SH-SY5Y (cell line): ENCODE measurements at regions not wholly inside any gene's neighbourhood (a gene's known extent, or its start where the extent isn't known, plus 50 kb on each side); places are given as distances from the start of the nearest gene placed in this dataset.

ENCODE experiments used
- GATA2 ChIP-seq: IDR thresholded peaks from 2 replicates; pipeline ENCODE4 v1.6.1; 2011; ENCODE audit warnings: mild to moderate bottlenecking, low read depth, low read length
- GATA3 ChIP-seq: IDR thresholded peaks from 2 replicates; pipeline ENCODE4 v1.6.1; 2011; ENCODE audit warnings: low read depth, mild to moderate bottlenecking, low read length, moderate library complexity

DNA sequence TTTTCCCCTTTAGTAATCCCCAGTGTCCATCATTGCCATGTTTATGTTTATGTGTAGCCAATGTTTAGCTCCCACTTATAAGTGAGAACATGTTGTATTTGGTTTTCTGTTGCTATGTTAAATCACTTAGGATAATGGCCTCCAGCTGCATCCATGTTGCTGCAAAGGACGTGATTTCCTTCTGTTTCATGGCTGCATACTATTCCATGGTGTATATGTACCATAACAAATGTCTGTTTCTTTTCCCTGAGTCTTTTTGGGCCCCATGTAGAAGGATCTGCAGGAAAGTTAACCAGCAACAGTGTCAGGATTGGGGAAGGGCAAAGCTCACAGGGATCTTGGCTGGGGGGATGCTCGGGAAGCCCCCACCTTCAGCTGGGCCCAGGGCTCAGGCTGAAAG lies 64.3 kb upstream of the SULF2 start:
- TF ChIP-seq GATA2 (no peak), GATA3 (no peak)

DNA sequence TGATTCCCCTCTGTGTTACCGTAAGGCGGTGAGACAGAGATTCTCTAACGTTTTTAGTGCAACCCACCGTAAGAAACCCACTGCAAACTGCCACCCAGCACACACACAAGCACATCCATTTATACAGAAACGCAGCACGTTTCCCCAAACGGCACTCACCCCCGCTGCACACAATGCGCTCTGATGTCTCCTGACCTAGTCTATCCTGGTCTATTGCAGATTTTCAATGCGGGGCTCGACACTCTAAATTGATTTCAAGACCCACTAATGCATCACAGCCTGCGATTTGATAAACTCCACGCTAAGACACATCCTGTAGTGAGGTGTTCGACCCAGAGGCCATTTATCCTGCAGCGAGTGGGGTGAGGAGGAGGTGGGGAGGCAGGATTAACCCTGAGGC lies 63.7 kb upstream of the SULF2 start:
- no peak for TF ChIP-seq GATA3
- TF ChIP-seq GATA2 = no peak

DNA sequence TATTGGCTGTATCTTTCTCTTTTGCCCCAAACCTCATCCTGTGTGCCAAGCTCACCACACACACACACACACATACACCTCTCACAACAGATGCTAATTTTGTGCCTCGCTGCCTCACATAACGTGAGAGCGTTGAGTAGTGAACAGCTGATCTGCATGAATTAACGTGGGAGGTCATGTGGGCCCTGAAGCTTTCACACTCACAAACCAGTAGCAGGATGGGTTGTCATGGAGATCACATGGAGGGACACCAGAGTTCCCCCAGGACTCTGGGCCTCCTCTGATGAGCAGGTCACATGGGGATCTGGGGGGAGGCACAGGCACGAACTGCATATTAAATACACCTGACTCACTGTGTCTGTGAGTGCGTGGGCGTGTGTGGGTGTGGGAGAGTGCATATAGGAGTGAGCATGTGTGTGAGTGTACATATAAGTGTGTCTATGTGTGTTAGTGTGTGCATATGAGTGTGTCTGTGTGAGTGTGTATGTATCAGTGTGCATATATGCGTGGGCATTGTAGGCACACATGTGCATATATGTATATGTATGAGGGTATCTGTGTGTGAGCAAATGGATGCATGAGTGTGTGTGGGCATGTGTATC lies 62.7 kb upstream of the SULF2 start:
- TF ChIP-seq GATA2 (no peak), GATA3 (no peak)

DNA sequence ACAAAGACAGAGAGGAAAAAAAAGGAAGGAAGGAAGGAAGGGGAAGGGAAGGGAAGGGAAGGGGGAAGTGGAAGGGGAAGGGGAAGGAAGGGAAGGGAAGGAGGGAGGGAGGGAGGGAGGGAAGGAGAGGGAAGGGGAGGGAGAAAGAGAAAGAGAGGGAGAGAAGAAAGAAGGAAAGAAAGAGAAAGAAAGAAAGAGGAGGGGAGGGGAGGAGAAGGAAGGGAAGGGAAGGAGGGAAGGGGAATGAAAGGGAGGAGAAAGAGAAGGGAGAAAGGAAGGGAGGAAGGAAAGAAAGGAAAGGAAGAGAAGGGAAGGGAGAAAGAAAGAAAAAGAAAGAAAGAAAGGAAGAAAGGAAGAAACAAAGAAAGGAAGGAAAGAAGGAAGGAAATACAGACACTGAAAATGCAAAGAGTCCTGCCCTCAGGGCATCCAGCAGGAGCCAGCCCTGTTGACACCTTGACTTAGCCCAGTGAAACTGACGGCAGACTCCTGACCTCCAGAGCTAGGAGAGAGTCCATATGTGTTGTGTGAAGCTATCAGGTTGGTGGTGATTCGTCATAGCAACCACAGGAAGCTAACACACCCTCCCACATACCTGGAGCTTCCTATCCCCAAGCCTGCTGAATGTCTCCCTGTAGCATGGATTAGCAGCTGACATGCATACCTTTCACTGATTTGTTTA lies 58.7 kb upstream of the SULF2 start:
- TF ChIP-seq GATA3 = no peak
- no peak for TF ChIP-seq GATA2
